Progenitor cell of endocrine pancreas (in vitro differentiated cells): ENCODE measurements at regions not wholly inside any gene's neighbourhood (a gene's known extent, or its start where the extent isn't known, plus 50 kb on each side); places are given as distances from the start of the nearest gene placed in this dataset.
"Not testable (repeated sequence)": the region's sequence is repeated elsewhere in the genome, so short reads cannot be mapped to it uniquely, and the experiment has no call there.

Experiments used
- DNase-seq: peaks from one replicate; pipeline ENCODE4 v3.0.0; 2021; ENCODE audit warnings: low spot score; ENCODE audit not compliant: unreplicated experiment
- H3K27ac Mint-ChIP-seq: 2 replicates; pipeline ENCODE4 v1.8.0; 2021; ENCODE audit warnings: mild to moderate bottlenecking, moderate library complexity, mixed read lengths
- H3K27me3 Mint-ChIP-seq: 2 replicates; pipeline ENCODE4 v1.8.0; 2021; ENCODE audit warnings: mixed read lengths
- H3K36me3 Mint-ChIP-seq: 2 replicates; pipeline ENCODE4 v1.8.0; 2022; ENCODE audit warnings: mixed read lengths; ENCODE audit not compliant: insufficient read depth
- H3K4me1 Mint-ChIP-seq: 2 replicates; pipeline ENCODE4 v1.8.0; 2021; ENCODE audit warnings: low read depth, mixed read lengths
- H3K4me3 Mint-ChIP-seq: 2 replicates; pipeline ENCODE4 v1.8.0; 2021; ENCODE audit warnings: low read depth, mild to moderate bottlenecking, moderate library complexity, mixed read lengths
- H3K9me3 Mint-ChIP-seq: 2 replicates; pipeline ENCODE4 v1.8.0; 2021; ENCODE audit warnings: low read depth, mixed read lengths
- CTCF ChIP-seq: fragments of 200-600 bp; sonication (generic); IDR thresholded peaks from one replicate; pipeline ENCODE4 v1.5.0; 2021; ENCODE audit warnings: antibody characterized with exemption, mild to moderate bottlenecking; ENCODE audit not compliant: unreplicated experiment

DNA sequence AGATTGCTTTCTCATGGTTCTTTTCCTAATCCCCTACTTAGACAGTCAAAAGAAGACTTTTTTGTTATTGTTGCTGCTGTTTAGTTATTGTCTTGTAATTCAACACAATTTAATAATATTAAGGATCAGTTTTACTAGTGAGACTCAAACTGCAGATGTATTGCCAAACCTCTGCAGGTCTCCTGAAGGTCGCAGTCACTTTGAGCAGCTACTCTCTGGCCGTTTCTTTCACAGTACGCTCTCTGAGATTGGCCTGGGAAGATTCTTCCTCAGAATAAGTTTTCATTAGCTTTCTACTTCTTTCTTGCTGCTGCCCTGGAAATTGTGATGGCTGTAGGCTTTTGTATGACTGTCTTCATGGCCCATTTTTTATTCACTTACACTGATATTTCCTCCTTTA, 930.8 kb downstream of the QKI start:
- peaks cover 3% of the 10 kb centered on the region for H3K4me1 Mint-ChIP-seq
- H3K9me3 Mint-ChIP-seq: peaks cover 4% of the 10 kb centered on the region
- DNase-seq: no peak
- H3K27ac Mint-ChIP-seq: no peak overlapping the region
- no peaks in the 10 kb centered on the region for H3K36me3 Mint-ChIP-seq
- TF ChIP-seq CTCF: no peak
- peaks cover 12% of the 10 kb centered on the region for H3K27me3 Mint-ChIP-seq
- no peak overlapping the region for H3K4me3 Mint-ChIP-seq

- DNase-seq: no peak
- peaks cover 3% of the 10 kb centered on the region for H3K4me1 Mint-ChIP-seq
- H3K36me3 Mint-ChIP-seq: no peaks in the 10 kb centered on the region
- H3K9me3 Mint-ChIP-seq: peaks cover 4% of the 10 kb centered on the region
- no peak overlapping the region for H3K27ac Mint-ChIP-seq
- H3K4me3 Mint-ChIP-seq: no peak overlapping the region
- no peak for TF ChIP-seq CTCF
- H3K27me3 Mint-ChIP-seq: peaks cover 12% of the 10 kb centered on the region
These were observed 930.3 kb downstream of the QKI start for GRCh38 chr6:164344801-164345291.

DNA sequence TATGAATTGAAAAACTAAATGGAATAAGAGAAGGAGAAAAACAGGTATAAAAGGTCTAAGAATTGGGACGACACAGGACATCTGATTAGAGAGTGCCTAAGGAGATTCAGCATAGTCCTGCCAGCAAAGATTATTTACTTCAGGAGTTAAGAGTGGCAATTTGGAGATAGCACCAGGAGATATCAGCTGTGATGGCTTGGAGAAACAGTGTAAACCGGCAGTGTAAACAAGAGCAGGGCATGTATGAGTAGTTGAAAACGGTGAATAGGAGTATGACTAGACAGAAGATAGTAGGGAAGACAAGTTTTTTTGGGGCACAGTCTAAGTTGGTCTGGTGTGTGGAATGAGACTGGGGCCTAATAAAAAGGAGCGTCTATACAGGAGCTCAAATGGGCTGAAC, 924.9 kb downstream of the QKI start:
- H3K36me3 Mint-ChIP-seq, H3K9me3 Mint-ChIP-seq, H3K4me3 Mint-ChIP-seq, H3K27me3 Mint-ChIP-seq, DNase-seq, H3K27ac Mint-ChIP-seq, H3K4me1 Mint-ChIP-seq: not testable (repeated sequence)

- no peak overlapping the region for H3K27ac Mint-ChIP-seq
- no peak for TF ChIP-seq CTCF
These were observed 923.4 kb downstream of the QKI start for GRCh38 chr6:164337925-164338397.

GRCh38 chr6:164337024-164337924, 922.8 kb downstream of the QKI start:
- Mint-ChIP-seq H3K9me3 (no peaks in the 10 kb centered on the region), H3K4me1 (no peaks in the 10 kb centered on the region), H3K27me3 (no peaks in the 10 kb centered on the region), H3K4me3 (no peak overlapping the region), H3K36me3 (no peaks in the 10 kb centered on the region), H3K27ac (no peak overlapping the region)
- DNase-seq: no peak
- TF ChIP-seq CTCF: no peak

More at GRCh38 chr6:164337925-164338397, 923.4 kb downstream of the QKI start:
- DNase-seq: no peak
- no peak overlapping the region for H3K4me3 Mint-ChIP-seq
- peaks cover 2% of the 10 kb centered on the region for H3K27me3 Mint-ChIP-seq
- H3K9me3 Mint-ChIP-seq: peaks cover 2% of the 10 kb centered on the region
- no peaks in the 10 kb centered on the region for H3K4me1 Mint-ChIP-seq
- H3K36me3 Mint-ChIP-seq: no peaks in the 10 kb centered on the region
